GM18502 (cell line): ENCODE measurements at regions not wholly inside any gene's neighbourhood (a gene's known extent, or its start where the extent isn't known, plus 50 kb on each side); places are given as distances from the start of the nearest gene placed in this dataset.
"Not testable (repeated sequence)": the region's sequence is repeated elsewhere in the genome, so short reads cannot be mapped to it uniquely, and the experiment has no call there.

Experiments used
- ATAC-seq: cut with Tn5 transposase; IDR thresholded peaks from one replicate; pipeline ENCODE4 v1.9.1; 2021; ENCODE audit warnings: mild to moderate bottlenecking; ENCODE audit not compliant: unreplicated experiment, poor library complexity

DNA sequence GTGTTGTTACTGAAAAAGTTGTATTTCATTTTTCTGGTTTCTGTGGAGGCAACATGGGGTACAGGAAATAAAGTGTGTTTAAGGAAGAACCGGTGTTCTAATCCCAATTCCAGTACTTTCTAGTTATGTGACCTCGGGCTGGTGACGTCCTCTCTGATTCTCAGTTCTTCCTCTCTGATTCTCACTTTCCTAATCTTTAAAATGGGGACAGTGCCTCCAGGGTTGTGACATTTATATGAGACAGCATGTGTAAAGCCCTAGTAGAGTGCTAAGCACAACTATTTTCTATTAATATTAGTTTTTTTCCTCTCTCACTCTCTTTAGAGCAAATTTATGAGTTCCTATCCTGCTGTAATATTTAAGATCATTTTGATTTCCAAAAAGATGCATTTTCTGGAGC, 50.9 kb upstream of the PTPDC1 start:
- no peak for ATAC-seq

DNA sequence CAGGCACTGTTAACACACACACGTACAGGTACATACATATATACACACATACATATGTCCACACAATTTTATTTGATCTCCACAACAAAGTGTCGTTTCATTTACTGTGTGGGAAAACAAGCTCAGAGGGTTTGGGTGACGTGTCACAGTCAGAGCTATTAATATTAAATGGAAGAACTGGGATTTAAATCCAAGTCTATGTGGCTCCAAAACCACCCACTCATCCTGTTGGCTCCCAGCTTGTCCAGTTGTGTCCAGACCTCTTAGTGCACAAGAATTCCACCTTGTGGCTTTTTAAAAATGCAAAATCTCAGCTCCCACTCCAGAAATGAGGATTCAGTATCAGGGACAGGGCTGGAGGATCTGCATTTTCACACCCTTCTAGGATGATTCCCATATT, 52.3 kb upstream of the PTPDC1 start:
- no peak for ATAC-seq

DNA sequence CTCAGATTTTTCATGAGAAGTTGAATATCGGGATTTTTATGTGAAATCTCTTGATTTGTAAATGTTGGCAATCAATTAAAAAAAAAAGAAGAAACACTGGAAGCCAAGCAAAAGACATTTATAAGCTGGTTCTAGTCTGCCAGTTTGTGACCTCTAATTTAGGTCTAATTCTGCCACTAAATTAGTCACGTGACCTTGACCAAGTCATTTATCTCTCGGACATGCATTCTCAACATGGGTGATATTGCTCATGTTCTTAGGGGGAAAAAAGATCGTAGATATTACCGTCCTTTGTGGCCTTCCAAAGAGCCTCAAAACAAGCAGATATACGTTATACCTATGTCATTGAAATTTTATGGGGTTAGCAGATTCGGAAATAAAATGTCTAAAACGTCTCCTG, 52.9 kb upstream of the PTPDC1 start:
- no peak for ATAC-seq

- peak; percentile 98 for ATAC-seq
Measured at GRCh38 chr9:94030318-94031179, 53.7 kb upstream of the PTPDC1 start.

GRCh38 chr9:94029932-94030317, 54.3 kb upstream of the PTPDC1 start:
- no peak for ATAC-seq

DNA sequence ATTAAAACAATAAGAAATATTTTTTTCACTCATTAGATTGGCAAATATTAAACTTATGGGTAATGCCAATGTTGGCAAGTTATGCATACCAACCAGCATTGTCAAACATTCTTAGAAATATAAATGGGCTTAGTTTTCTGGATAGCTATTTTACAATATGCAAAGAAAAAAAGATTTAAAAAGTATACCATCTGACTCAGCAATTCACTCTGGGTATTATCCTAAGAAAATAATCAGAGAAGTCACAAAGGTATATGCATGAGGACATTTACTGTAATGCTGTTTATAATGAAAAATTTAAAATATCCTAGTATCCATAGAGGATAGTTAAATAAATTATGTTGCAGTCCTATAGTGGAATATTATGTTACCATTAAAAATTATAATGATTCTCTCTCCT, 57.4 kb upstream of the PTPDC1 start:
- ATAC-seq = no peak

- ATAC-seq = not testable (repeated sequence)
Measured at GRCh38 chr9:94022476-94022875, 61.8 kb upstream of the PTPDC1 start.

GRCh38 chr9:94020836-94021235, 63.4 kb upstream of the PTPDC1 start:
- not testable (repeated sequence) for ATAC-seq

GRCh38 chr9:94018628-94019027, 63.5 kb upstream of the BARX1 start:
- ATAC-seq = no peak

DNA sequence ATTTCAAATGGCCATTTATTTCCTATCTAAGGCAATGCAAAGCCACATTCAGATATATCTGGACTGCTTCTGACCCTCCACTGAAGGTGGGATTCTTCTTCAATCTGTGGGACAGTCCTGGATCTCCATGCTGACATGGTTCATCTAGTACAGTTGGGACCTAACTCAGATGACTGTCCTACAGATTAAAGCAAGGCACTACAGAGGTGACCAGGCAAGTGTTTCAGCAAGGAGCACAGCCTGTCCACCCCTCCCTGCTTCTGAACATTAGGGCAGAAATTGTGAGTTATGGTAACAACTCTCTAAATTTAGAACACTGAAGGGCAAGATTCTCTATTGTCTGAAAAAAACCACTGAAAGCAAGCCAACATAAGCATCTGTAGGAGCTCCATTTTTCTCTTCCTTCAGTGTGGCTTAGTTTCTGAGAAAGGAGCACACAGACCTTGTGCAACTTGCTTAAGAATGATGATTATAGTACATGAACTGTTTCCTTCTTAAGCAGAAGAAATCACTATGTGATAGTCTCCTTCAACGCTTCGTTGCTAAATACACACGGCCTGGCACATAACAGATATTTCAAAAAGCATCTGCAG, 62.9 kb upstream of the BARX1 start:
- no peak for ATAC-seq

DNA sequence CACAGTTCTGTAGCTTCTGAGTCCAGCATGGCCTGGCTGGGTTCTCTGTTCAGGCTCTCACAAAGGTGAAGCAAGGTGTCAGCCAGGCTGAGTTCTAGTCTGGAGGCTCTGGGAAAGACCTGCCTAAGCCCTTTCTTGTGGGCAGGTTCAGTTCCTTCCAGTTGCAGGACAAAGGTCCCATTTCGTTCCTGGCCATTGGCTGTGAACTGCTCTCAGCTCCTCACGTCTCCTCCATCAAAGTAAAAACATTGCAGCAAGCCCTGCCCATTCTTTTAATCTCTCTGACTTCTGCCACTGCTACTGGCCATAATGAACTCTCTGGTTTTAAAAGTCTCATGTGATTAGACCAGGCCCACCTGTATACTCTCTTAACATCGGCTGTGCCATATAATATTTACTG, 61.6 kb upstream of the BARX1 start:
- ATAC-seq = no peak

DNA sequence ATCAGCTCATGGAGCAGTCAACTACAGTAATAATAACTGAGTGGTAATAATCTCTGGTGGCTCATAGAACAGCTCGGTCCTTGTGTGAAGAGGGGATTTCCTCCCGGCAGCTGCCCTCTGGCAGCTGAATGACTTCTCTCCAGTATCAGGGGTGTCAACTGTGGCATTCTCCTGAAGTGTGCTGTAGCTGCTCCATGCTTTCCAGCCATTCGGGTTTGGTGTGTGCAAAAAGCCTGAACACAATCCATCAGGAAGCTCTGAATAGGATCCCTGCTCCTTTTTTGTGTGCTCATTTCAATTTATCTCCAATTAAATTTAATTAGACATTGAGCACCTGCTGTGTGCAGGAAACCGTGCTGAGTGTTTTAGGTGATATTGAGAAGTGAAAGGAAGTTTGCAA, 59.8 kb upstream of the BARX1 start:
- ATAC-seq = no peak

DNA sequence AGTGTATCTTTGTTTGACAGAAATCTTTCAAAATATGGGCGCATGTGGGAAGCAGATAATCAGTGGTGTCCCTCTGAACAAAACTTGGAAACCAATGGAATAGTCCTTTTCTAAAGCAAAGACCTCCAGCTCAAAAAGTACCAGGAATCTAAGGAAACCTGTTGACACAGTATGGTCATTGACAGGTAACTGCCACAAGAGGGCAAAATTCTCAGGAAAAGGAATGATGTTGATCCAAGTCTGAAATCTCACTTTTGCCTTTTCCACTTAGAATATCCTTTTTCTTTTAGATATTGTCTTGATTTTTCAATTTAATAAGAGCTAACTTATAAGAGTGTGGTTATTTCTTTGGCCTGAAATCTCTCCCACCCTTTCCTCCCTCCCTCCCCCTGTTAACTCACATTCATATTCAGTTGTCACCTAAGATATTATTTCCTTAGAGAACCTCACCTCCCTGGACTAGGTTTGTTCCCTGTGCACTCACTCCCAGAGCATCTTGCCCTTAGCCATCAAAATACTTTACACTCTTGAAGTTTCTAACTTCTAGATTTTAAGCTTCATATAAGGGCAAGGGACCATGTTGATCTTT, 59.0 kb upstream of the BARX1 start:
- ATAC-seq = no peak

DNA sequence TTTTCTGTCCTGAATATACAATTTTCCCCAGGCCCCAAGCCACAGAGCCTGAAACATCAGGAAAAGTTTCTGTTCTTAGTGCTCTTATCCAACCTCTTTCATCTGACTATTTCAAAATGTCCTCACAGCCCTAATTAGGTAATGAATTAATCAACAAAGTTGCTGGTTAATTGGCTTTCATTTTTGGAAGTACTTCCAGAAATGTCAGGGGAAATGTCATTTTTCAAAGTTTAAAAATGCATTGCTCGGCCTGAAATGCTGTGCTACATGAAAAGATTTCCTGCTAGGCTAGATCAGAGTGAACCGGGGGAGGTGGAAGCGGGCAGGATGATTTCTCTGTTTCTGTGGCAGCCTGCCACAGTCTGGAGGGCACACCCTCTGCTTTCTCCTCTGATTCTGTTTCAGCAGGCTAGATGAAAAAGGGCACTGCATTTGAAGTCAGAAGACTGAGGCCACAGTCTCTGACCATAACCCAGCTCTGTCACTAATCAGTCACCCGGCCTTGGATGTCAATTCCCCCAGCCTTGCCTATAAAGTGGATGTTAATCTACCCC, 55.9 kb upstream of the BARX1 start:
- no peak for ATAC-seq

GRCh38 chr9:94005272-94005901, 50.2 kb upstream of the BARX1 start:
- ATAC-seq = no peak
